GM19372 (cell line): ENCODE measurements at regions not wholly inside any gene's neighbourhood (a gene's known extent, or its start where the extent isn't known, plus 50 kb on each side); places are given as distances from the start of the nearest gene placed in this dataset.

Source experiments
- ATAC-seq: cut with Tn5 transposase; IDR thresholded peaks from one replicate; pipeline ENCODE4 v1.9.1; 2021; ENCODE audit warnings: mild to moderate bottlenecking, low read depth, moderate library complexity; ENCODE audit not compliant: unreplicated experiment

- ATAC-seq, result no peak
Observed at GRCh38 chr4:22922426-22922825, 229.7 kb downstream of the GBA3 start.

- no peak for ATAC-seq
Observed at GRCh38 chr4:22921936-22922335, 229.2 kb downstream of the GBA3 start.

GRCh38 chr4:22911285-22911684 is 218.5 kb downstream of the GBA3 start:
- ATAC-seq, result no peak

GRCh38 chr4:22910200-22910599 is 217.5 kb downstream of the GBA3 start:
- ATAC-seq, result no peak

GRCh38 chr4:22906045-22906444 is 213.3 kb downstream of the GBA3 start:
- ATAC-seq, result no peak

GRCh38 chr4:22903913-22904312 is 211.2 kb downstream of the GBA3 start:
- ATAC-seq, result no peak

- ATAC-seq, result no peak
Observed at GRCh38 chr4:22901631-22902030, 208.9 kb downstream of the GBA3 start.

- no peak for ATAC-seq
Observed at GRCh38 chr4:22900876-22901275, 208.1 kb downstream of the GBA3 start.

- no peak for ATAC-seq
Observed at GRCh38 chr4:22897520-22898108, 204.9 kb downstream of the GBA3 start.

GRCh38 chr4:22895482-22895881 is 202.7 kb downstream of the GBA3 start:
- ATAC-seq, result no peak

GRCh38 chr4:22884157-22884556 is 191.4 kb downstream of the GBA3 start:
- ATAC-seq, result no peak

- no peak for ATAC-seq
Observed at GRCh38 chr4:22881411-22881810, 188.7 kb downstream of the GBA3 start.

GRCh38 chr4:22877486-22878052 is 184.8 kb downstream of the GBA3 start:
- no peak for ATAC-seq

- ATAC-seq, result no peak
Observed at GRCh38 chr4:22876270-22876669, 183.5 kb downstream of the GBA3 start.

GRCh38 chr4:22875587-22876257 is 183.0 kb downstream of the GBA3 start:
- ATAC-seq, result no peak

GRCh38 chr4:22874334-22874912 is 181.7 kb downstream of the GBA3 start:
- no peak for ATAC-seq

GRCh38 chr4:22873899-22874298 is 181.2 kb downstream of the GBA3 start:
- ATAC-seq, result no peak

GRCh38 chr4:22870847-22871449 is 178.2 kb downstream of the GBA3 start:
- ATAC-seq, result no peak

- ATAC-seq, result no peak
Observed at GRCh38 chr4:22869235-22869634, 176.5 kb downstream of the GBA3 start.
